Hematopoietic multipotent progenitor cell treated with erythropoietin and hydrocortisone succinate and interleukin-3 and kit ligand, for 15 days (in vitro differentiated cells): ENCODE measurements at regions not wholly inside any gene's neighbourhood (a gene's known extent, or its start where the extent isn't known, plus 50 kb on each side); places are given as distances from the start of the nearest gene placed in this dataset.

ENCODE experiments used
- DNase-seq: peaks from one replicate; pipeline ENCODE4 v3.0.0-alpha.2; 2015; ENCODE audit warnings: low spot score

GRCh38 chr13:48761256-48761655 lies 107.5 kb downstream of the CYSLTR2 start:
- no peak for DNase-seq

- peak; percentile 89 for DNase-seq
Measured at GRCh38 chr13:48769107-48769704, 115.5 kb downstream of the CYSLTR2 start.

- no peak for DNase-seq
Measured at GRCh38 chr13:48770372-48770771, 116.6 kb downstream of the CYSLTR2 start.

- DNase-seq = no peak
Measured at GRCh38 chr13:48772908-48773307, 119.2 kb downstream of the CYSLTR2 start.

GRCh38 chr13:48773531-48774275 lies 120.0 kb downstream of the CYSLTR2 start:
- DNase-seq = no peak

- no peak for DNase-seq
Measured at GRCh38 chr13:48775285-48775684, 121.6 kb downstream of the CYSLTR2 start.

- no peak for DNase-seq
Measured at GRCh38 chr13:48775804-48776203, 122.1 kb downstream of the CYSLTR2 start.

- DNase-seq = no peak
Measured at GRCh38 chr13:48776401-48776800, 122.7 kb downstream of the CYSLTR2 start.

GRCh38 chr13:48778610-48779009 lies 124.9 kb downstream of the CYSLTR2 start:
- no peak for DNase-seq

GRCh38 chr13:48780713-48781341 lies 127.1 kb downstream of the CYSLTR2 start:
- DNase-seq = no peak

GRCh38 chr13:48782429-48782840 lies 128.7 kb downstream of the CYSLTR2 start:
- DNase-seq = no peak

- DNase-seq = no peak
Measured at GRCh38 chr13:48783181-48783630, 129.5 kb downstream of the CYSLTR2 start.

GRCh38 chr13:48783695-48784230 lies 130.0 kb downstream of the CYSLTR2 start:
- DNase-seq = no peak

- DNase-seq = no peak
Measured at GRCh38 chr13:48784916-48785548, 131.3 kb downstream of the CYSLTR2 start.

GRCh38 chr13:48790199-48790598 lies 136.5 kb downstream of the CYSLTR2 start:
- DNase-seq = no peak

GRCh38 chr13:48790966-48791365 lies 137.2 kb downstream of the CYSLTR2 start:
- no peak for DNase-seq

- DNase-seq = no peak
Measured at GRCh38 chr13:48797127-48797526, 143.4 kb downstream of the CYSLTR2 start.

GRCh38 chr13:48797761-48798160 lies 144.0 kb downstream of the CYSLTR2 start:
- no peak for DNase-seq

GRCh38 chr13:48798180-48798579 lies 144.5 kb downstream of the CYSLTR2 start:
- no peak for DNase-seq

GRCh38 chr13:48801255-48801654 lies 147.5 kb downstream of the CYSLTR2 start:
- DNase-seq = no peak

- no peak for DNase-seq
Measured at GRCh38 chr13:48804821-48805601, 151.3 kb downstream of the CYSLTR2 start.

GRCh38 chr13:48806522-48806921 lies 152.8 kb downstream of the CYSLTR2 start:
- DNase-seq = no peak
